NCI-H1092 treated with DMSO at 0.1 percent for 48 hours (cell line): ENCODE measurements at regions not wholly inside any gene's neighbourhood (a gene's known extent, or its start where the extent isn't known, plus 50 kb on each side); places are given as distances from the start of the nearest gene placed in this dataset.

Experiments used
- DNase-seq: peaks from one replicate; lab custom pipeline; 2025; lab: John Stamatoyannopoulos, UW

- DNase-seq = no peak
Measured at GRCh38 chr5:2032432-2032831, 149.7 kb upstream of the IRX4 start.

DNA sequence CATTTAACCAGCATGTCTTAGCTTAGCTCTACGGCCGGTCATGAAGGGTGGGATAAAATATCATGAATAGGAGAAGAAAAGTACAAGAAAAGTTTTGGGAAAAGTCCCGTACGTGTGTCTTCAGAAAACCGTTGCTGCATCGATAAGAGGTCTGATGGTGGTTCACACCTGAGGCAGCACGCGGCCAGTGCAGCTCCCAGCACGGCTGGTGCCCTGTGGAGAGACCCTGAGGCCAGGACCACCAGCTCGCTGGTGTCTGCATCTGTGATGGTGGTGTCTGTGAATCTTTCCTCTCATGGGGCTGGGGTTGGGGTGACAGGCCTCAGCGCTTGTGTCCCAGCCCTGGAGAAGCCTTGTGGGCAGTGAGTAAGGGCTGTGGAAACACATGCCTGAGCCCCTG, 148.9 kb upstream of the IRX4 start:
- no peak for DNase-seq

GRCh38 chr5:2030131-2030530, 147.4 kb upstream of the IRX4 start:
- no peak for DNase-seq

GRCh38 chr5:2029206-2029605, 146.5 kb upstream of the IRX4 start:
- no peak for DNase-seq

GRCh38 chr5:2027790-2028189, 145.1 kb upstream of the IRX4 start:
- DNase-seq = no peak

GRCh38 chr5:2024986-2025721, 142.4 kb upstream of the IRX4 start:
- DNase-seq = no peak

- DNase-seq = no peak
Measured at GRCh38 chr5:2023196-2023595, 140.5 kb upstream of the IRX4 start.

GRCh38 chr5:2022436-2022835, 139.7 kb upstream of the IRX4 start:
- DNase-seq = no peak

DNA sequence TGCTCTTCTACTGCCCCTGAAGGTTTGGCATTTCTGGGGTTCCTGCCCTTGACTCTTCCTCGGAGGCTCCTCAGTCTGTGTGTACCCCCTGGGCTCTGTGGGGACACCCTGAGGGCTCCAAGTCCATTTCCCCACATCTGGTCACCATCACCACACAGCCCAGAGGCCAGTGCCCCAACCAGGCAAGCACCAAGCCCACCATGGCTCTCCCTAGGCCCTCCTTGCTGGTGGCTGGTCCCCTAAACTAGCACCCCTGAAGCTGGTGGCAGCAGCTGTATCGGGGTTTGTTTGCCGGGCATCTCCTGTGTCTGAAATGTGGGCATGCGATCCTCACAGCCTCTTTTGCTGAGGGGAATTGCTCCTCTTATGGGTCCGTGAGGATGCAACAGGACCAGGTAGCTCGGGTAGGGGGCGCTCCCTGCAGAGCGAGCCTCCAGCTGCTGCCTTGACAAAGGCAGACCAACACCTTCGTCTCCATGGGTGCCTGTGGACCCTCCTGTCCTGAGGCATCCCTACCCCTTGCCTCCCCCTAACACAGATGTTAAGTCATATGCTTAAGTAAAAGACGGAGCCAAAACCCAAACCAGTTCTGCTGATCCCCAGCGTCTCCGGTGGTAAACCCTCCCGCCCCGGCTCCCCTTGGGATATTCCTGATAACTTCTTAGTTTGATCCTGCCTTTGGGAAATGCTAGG, 138.9 kb upstream of the IRX4 start:
- no peak for DNase-seq

- DNase-seq = no peak
Measured at GRCh38 chr5:2020730-2021129, 138.0 kb upstream of the IRX4 start.

DNA sequence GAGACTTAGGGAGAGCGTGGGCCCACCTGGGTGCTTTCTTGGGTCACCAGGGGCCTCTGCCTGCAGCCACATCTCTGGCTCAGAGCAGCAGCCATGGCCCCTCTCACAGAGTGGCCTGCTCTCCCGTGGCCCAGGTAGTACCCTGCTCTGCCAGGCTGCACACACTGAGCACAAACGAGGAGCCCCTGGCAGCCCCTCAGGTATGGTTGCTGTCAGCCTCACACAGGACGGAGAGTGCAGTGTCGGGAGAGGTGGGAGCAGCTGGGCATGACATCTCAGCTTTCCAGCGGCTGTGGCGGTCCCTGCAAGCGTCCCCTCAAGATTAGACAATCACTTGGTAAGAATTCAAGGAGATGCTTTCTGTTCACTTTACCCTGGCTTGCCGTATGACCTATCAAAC, 137.0 kb upstream of the IRX4 start:
- no peak for DNase-seq

GRCh38 chr5:2018390-2018724, 135.6 kb upstream of the IRX4 start:
- DNase-seq = no peak

DNA sequence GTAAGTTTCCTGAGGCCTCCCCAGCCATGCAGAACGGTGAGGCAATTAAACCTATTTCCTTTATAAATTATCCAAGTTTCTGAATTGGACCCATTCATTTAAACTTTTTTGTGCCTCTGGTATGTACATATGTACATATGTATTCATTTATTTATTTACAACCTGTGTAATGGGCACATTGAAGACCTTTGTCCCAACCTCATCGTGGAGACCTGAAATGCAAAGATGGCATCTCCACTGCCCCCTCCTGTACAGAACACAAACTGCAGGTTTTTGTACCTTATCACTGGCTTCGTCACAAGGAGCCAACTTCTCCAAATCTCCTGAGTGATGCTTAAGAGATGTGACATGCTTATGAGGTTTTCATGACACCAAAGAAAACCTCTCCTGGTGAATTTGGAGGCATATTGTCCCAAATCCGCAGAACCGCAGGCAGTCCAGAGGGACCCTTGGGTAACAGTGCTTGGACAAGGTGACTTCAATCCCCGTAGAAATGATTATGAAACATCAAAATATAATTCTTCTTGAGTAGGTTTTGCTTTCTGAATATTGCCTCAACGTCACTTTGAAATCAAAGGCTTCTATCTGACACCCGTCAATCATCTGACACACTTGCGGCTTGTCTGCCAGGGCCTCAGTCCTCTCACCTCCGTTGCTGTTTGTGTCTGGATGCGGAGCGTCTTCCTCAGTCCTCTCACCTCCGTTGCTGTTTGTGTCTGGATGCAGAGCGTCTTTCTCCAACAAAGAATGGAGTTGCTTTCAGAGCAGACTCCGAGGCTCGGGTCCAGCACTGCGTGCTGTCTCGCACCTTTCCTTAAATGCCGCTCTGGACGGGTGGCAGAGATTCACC, 135.0 kb upstream of the IRX4 start:
- DNase-seq = no peak

DNA sequence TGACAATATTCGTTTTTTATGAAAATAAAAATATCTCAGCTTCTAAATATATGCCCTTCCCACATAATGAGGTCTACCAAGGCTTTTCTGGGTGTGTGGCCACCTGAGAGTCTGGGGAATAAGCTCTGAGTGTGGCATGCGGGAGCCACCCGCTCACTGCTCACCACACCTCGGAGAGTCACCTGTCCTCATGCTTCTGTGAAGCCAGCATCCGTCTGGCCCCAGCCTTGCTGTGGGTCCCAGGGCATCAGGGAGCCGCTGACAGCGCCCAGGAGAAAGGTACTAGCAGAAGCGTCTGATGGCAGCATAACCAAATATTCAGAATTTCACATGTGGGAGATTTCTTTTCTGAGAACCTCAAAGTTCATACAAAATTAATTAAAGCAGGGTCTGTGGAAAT, 133.2 kb upstream of the IRX4 start:
- DNase-seq = no peak

DNA sequence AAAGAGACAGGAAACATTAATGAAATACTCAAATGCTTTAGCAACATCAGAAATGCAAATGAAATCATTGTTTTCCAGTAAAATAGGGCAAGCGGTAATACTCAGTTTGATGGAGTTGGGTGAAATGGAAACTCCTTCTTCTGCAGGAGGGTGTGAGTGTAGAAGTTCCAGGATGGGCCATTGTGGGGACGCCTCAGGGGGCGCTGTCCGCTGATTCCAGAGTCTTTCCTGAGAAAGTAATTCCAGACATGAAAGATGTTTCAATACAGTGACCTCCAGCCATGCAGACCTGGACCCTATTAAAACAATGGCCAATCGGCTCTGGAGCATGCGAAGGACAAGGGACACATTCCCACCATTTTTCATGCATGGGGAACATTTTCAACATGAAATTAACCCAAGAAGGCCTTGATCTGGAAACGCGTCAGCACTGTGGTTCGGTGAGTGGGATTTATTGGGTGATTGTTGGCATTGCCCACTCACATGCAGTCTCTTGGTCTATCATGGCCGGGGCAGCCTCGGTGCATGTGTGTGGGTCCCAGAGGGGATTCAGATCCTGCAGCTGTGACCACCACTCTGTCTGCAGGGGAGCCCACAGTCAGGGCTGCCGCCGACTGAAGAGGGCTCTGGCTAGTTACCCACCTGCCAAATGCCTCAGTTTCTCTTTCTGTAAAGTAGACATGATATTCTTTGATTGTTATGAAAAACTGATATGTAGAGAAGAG, 132.6 kb upstream of the IRX4 start:
- DNase-seq = no peak

DNA sequence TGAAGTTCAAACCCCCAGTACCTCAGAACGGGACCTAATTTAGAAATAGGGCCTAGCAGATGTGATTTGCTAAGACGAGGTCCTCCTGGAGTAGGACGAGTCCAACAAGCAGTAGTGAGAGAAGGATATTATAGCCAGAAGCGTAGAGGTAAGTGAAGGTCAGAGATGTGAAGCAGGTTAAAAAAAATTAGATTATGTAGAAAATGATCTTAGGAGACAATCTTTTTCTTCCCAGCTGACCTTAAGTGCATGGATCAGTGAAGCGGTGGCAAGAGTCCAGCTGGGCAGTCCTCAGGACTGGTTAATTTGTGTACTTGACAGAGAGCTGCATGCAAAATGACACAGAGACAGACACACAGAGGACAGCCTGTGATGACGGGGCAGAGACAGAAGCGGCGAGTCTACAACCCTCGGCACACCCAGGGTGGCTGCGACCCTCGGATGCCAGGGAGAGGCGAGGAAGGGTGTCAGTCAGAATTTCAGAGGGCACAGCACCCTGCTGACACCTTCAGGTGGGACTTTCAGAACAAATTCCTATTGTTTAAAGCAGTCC, 131.4 kb upstream of the IRX4 start:
- DNase-seq = no peak

GRCh38 chr5:2013301-2014057, 130.8 kb upstream of the IRX4 start:
- DNase-seq = no peak

DNA sequence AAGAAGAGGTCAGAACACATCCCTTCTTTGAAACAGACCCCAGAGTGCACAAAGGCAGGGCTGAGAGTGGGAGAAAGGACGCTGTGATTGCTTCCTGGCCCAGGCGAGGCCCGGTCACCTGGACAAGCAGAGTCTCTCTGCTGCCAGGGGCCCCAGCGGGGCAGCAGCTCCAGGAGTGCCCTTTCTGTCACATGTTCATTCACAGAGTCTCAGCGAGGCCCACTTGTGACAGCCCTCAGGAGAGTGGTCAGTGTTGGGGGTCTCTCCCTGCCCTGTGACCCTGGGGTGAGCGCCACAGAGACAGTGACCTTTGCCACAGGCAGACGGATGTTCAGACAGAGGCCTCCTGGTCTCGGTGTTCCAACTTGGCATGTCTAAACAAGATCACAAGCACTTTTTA, 130.2 kb upstream of the IRX4 start:
- no peak for DNase-seq

DNA sequence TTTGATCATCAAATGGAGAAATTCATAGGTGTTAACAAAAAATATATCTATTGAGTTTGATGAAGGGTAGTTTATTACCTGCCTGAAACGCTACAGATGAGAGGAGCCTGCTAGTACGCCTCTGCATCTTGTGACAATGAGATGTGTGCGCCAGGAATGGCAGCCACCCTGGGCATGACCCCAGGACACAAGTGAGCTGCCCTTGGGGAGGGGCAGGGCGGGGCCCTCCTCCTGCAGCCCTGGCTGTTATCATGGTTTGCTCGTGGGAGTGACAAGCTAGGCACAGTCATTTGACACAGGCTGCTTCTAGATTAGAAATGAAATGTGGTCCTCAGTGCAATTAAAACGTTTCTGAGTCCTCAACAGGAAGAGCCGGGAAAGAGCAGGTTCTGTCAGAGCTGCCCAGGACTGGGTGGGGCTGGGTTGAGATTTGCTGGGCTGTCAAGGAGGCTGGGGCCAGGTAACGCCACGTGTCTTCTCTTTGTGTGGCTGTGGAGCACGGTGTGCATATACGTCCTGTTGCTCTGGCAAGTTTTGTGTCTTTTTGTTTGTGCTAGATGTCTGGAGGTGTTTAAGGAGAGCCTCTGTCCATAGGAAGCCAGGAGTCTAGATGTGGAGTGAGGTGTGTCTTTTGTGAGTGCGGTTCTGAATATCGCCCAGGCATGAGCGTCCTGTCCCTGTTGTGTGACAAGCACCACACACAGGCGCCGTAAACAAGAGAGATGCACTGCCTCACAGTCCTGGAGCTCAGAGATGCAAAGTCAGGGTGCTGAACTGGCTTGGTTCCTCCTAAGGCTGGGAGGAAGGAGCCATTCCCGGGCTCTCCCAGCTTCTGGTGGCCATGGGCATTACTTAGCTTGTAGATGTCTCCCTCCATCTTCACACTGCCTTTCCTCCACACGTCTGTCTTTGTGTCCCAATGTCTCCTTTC, 129.0 kb upstream of the IRX4 start:
- no peak for DNase-seq

DNA sequence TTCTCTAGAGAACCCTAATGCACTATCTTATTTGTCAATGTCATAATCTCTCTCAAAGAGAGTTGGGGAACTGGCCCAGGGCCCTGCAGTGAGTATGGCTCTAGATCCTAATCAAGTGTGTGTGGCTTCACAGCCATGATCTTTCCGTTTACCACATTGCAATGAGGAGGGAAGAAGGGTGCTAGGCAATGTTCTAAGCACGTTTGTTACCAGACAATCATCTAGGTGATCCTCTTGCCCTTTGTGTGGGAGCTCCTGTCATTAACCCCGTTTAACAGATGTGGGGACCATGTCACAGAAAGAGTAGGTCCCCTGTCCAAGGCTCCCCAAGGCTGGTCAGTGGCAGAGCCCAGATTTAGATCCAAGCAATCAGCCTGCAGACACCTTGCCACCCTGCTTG, 128.2 kb upstream of the IRX4 start:
- no peak for DNase-seq
